Cardiac fibroblast (primary cell): ENCODE measurements at regions not wholly inside any gene's neighbourhood (a gene's known extent, or its start where the extent isn't known, plus 50 kb on each side); places are given as distances from the start of the nearest gene placed in this dataset.

ENCODE experiments used
- DNase-seq, 2 donors: peaks; one replicate each; pipeline versions ENCODE4 v3.0.0 to v3.0.0-alpha.2; 2010; ENCODE audit warnings: low read depth in 2 of 2
- H3K4me3 ChIP-seq, 2 donors: replicated peaks in 1 of 2; 1 replicate in 1 of 2; 2 replicates in 1 of 2; pipeline ENCODE4 v1.5.1; 2011; ENCODE audit warnings: low read depth in 2 of 2, low read length in 2 of 2, mild to moderate bottlenecking in 2 of 2, moderate library complexity in 1 of 2
- CTCF ChIP-seq: IDR thresholded peaks from one replicate; pipeline ENCODE4 v1.5.1; 2011; ENCODE audit warnings: low read depth, mild to moderate bottlenecking, low read length, inconsistent platforms

DNA sequence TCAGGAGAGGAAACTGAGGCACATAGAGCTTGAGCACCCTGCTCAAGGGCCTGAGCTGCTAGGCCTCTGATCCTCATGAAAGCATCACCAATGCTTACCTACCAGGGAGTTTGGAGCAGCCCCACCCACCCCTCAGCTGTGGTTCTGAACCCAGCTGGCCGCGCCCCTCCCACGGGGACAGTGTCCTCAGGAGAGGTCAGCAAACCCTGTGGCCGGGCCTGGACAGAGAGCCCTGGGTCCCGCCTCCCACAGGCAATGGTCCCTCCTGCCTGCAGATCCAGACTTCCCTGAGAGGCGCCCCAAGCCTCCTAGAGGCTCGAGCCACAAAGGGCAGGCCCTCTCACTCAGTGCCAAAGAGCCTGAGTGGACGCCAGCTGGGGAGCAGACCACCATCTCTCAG is 184.9 kb downstream of the BRD1 start:
- TF ChIP-seq CTCF = no peak
- no peak for DNase-seq
- H3K4me3 ChIP-seq = no peak overlapping the region

GRCh38 chr22:49642331-49642730 is 185.3 kb downstream of the BRD1 start:
- no peak for TF ChIP-seq CTCF
- no peak overlapping the region for H3K4me3 ChIP-seq
- DNase-seq = no peak

GRCh38 chr22:49641770-49642313 is 185.8 kb downstream of the BRD1 start:
- TF ChIP-seq CTCF = no peak
- DNase-seq = no peak
- H3K4me3 ChIP-seq = no peak overlapping the region

GRCh38 chr22:49640366-49641095 is 187.1 kb downstream of the BRD1 start:
- no peak for DNase-seq
- TF ChIP-seq CTCF = no peak
- no peak overlapping the region for H3K4me3 ChIP-seq

GRCh38 chr22:49639956-49640355 is 187.7 kb downstream of the BRD1 start:
- no peak overlapping the region for H3K4me3 ChIP-seq
- TF ChIP-seq CTCF = no peak
- DNase-seq = no peak

DNA sequence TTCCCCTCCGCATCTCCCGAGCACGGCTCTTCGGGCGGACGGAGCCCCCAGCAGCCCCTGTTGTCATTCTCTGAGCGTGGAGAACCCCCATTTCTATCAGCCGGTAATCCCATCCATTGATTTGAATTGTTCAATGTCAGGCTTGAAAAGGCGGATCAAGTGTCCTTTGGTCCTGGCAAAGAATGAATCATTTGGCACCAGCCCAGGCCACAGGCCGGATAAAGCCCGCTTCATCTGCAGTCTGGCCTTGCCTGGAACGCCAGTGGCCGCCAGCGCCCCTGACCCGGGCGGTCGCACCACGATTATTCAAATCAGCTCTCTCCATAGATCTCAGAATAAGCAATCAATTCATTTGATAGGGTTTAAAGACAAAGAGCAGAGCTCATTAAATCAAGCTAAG is 188.9 kb downstream of the BRD1 start:
- H3K4me3 ChIP-seq = no peak overlapping the region
- no peak for TF ChIP-seq CTCF
- no peak for DNase-seq
